Caco-2 (cell line): ENCODE measurements at regions not wholly inside any gene's neighbourhood (a gene's known extent, or its start where the extent isn't known, plus 50 kb on each side); places are given as distances from the start of the nearest gene placed in this dataset.

Experiments
- BruUV-seq: library from RNA; stranded (reverse); fragments of 400-500 nt; replicated peaks from 2 replicates; lab custom pipeline; 2021; lab: Mats Ljungman, UMichigan
- CTCF ChIA-PET: fragments of 300-600 bp; sonication (Branson Sonifier 250); formaldehyde crosslinking; loops from one replicate; lab custom pipeline; 2022; ENCODE audit warnings: antibody characterized with exemption; lab: Charles Lee
- POLR2A ChIA-PET: fragments of 300-600 bp; sonication (Branson Sonifier 250); formaldehyde crosslinking; loops from one replicate; lab custom pipeline; 2022; ENCODE audit warnings: antibody characterized with exemption; lab: Charles Lee
- DNase-seq, 2 experiments: peaks; one replicate each; pipeline versions ENCODE4 v3.0.0 to v3.0.0-alpha.2; 2020 to 2022
- H3K27me3 ChIP-seq: replicated peaks from 2 replicates; pipeline ENCODE4 v1.6.0; 2011; ENCODE audit warnings: low read length; ENCODE audit not compliant: control insufficient read depth, insufficient read depth
- H3K36me3 ChIP-seq: 2 replicates; pipeline ENCODE4 v1.5.1; 2011; ENCODE audit warnings: low read length; ENCODE audit not compliant: control insufficient read depth, insufficient read depth
- H3K4me1 ChIP-seq: fragments of 250-450 bp; sonication (Bioruptor Pico); 2 replicates; pipeline ENCODE4 v1.5.1; 2020; ENCODE audit warnings: mild to moderate bottlenecking
- H3K4me3 ChIP-seq: 2 replicates; pipeline ENCODE4 v1.5.1; 2011; ENCODE audit warnings: low read depth, mild to moderate bottlenecking, control low read depth, low read length
- H3K9me3 ChIP-seq: fragments of 250-450 bp; sonication (Bioruptor Pico); 2 replicates; pipeline ENCODE4 v1.5.1; 2020; ENCODE audit warnings: mild to moderate bottlenecking, moderate library complexity
- H3K27ac Mint-ChIP-seq: one replicate; pipeline ENCODE4 v1.8.0; 2022; ENCODE audit warnings: mixed read lengths; ENCODE audit not compliant: unreplicated experiment
- H3K27me3 Mint-ChIP-seq: one replicate; pipeline ENCODE4 v1.8.0; 2022; ENCODE audit warnings: mixed read lengths; ENCODE audit not compliant: insufficient read depth, unreplicated experiment
- H3K36me3 Mint-ChIP-seq: one replicate; pipeline ENCODE4 v1.8.0; 2022; ENCODE audit warnings: mild to moderate bottlenecking, mixed read lengths; ENCODE audit not compliant: insufficient read depth, unreplicated experiment
- H3K4me1 Mint-ChIP-seq: one replicate; pipeline ENCODE4 v1.8.0; 2022; ENCODE audit warnings: low read depth, mixed read lengths; ENCODE audit not compliant: unreplicated experiment
- H3K4me3 Mint-ChIP-seq: one replicate; pipeline ENCODE4 v1.8.0; 2022; ENCODE audit warnings: mild to moderate bottlenecking, moderate library complexity, mixed read lengths; ENCODE audit not compliant: unreplicated experiment
- H3K9me3 Mint-ChIP-seq: one replicate; pipeline ENCODE4 v1.8.0; 2022; ENCODE audit warnings: mixed read lengths; ENCODE audit not compliant: unreplicated experiment
- intact Hi-C: fragments of 100-400 bp; cut with micrococcal nuclease; formaldehyde crosslinking; loops from one replicate; pipeline ENCODE4 v1.10.0; 2022; ENCODE audit not compliant: unreplicated experiment
- TF ChIP-seq, protein P1 (sequence below), 2 experiments: fragments of 200-600 bp in 1 of 2; IDR thresholded peaks; 1 replicate in 1 of 2; 2 replicates in 1 of 2; pipeline versions ENCODE4 v1.5.1 to v1.8.0; 2011 to 2022; ENCODE audit warnings: antibody characterized with exemption in 1 of 2, control low read depth in 1 of 2, inconsistent platforms in 1 of 2, low read depth in 1 of 2, low read length in 1 of 2, mild to moderate bottlenecking in 1 of 2, moderate library complexity in 1 of 2; ENCODE audit not compliant: insufficient read depth in 1 of 2, severe bottlenecking in 1 of 2, unreplicated experiment in 1 of 2

DNA sequence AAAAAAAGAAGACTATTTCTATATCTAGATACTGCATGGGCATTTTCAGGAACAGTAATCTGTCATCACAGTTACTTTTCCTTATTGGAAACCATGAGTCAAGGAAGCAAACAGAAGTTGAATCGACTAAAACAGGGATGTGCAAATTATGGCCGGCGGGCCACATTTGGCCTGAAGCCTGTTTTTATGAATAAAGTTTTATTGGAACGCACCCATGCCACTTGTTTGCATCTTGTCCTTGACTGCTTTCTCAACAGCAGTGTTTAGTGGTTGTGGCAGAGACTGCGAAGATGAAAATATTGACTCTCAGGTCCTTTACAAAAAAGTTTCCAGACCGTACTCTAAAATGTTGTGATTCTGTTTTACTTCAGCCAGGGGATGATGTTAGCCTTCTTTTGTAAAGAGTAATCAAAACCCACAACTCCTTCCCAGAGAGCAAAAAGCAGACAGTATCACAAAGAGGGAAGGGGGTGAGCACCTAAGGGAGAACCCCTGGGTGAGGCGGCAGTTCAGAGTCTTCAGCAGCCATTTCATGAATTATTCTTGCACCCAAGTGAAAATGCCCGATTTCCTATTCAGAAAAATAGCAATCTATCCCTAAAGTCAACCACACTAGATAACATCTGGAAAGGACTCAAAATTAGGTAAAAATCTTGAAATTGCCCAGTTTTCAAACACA lies 190.4 kb downstream of the MYLK4 start:
- TF ChIP-seq, protein P1, sequence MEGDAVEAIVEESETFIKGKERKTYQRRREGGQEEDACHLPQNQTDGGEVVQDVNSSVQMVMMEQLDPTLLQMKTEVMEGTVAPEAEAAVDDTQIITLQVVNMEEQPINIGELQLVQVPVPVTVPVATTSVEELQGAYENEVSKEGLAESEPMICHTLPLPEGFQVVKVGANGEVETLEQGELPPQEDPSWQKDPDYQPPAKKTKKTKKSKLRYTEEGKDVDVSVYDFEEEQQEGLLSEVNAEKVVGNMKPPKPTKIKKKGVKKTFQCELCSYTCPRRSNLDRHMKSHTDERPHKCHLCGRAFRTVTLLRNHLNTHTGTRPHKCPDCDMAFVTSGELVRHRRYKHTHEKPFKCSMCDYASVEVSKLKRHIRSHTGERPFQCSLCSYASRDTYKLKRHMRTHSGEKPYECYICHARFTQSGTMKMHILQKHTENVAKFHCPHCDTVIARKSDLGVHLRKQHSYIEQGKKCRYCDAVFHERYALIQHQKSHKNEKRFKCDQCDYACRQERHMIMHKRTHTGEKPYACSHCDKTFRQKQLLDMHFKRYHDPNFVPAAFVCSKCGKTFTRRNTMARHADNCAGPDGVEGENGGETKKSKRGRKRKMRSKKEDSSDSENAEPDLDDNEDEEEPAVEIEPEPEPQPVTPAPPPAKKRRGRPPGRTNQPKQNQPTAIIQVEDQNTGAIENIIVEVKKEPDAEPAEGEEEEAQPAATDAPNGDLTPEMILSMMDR (IDR thresholded peaks at IDR 0.05; ENCODE audit: insufficient read depth in 1 of 2, low read depth in 1 of 2, low read length in 1 of 2, severe bottlenecking in 1 of 2, unreplicated experiment in 1 of 2) = no peak
- no TSS peak for BruUV-seq
- Mint-ChIP-seq H3K4me1 (peaks cover 6% of the 10 kb centered on the region), H3K9me3 (peaks cover 5% of the 10 kb centered on the region), H3K4me3 (no peak overlapping the region), H3K36me3 (no peaks in the 10 kb centered on the region), H3K27ac (no peak overlapping the region), H3K27me3 (no peaks in the 10 kb centered on the region)
- intact Hi-C loops = no loop called here
- DNase-seq = no peak
- Histone ChIP-seq H3K36me3 (no peaks in the 10 kb centered on the region), H3K4me3 (no peak overlapping the region), H3K4me1 (peaks cover 5% of the 10 kb centered on the region; the same call in 1 of the 2 replicates), H3K9me3 (no peaks in the 10 kb centered on the region), H3K27me3 (no peaks in the 10 kb centered on the region)
- POLR2A ChIA-PET = no interaction called here
- CTCF ChIA-PET = no interaction called here

DNA sequence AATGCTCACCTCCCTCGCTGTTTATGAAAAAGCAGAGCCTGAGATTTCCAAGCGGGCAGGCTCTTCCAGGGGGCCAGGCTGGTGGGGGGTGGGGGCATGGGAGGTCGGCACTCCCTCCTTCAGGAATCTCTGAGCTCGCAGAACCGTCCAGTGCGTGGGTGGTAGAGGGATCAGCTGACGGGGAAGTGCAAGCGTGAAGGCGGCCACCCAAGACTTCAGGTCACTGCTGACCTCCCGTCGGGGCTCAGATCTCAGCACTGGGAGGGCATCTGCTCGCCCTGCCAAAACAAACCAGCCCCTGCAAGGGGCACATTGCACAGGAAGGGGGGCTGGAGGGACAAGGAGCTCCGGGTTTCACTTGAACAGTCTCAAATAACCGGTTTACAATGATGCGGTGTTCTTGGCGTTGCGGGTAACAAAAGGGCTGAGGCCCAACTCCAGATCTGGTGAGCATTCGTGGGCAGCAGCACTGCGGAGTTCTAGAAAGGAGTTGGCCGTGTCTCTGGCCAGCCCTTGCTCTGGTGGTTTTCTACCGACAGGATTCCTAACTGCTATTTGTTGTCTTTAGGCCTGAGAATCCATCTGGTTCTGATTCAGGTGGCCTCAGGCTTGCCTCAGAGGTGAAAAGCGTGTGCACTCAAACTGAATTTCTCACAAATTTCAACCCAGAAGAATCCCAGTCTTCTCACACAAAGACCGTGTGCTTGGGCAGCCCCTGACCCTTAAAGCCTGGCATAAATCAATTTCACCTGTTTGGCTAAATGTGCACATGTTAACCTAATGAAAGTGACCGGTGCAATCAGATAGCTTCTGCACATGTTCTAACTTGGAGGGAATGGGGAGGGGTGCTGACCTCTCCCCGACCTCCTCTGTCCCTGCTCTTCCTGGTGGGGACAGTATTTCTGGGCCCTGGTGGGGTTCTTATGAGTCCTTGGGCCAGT lies 191.6 kb downstream of the MYLK4 start:
- no peak overlapping the region for H3K4me3 ChIP-seq
- intact Hi-C loops = no loop called here
- Mint-ChIP-seq H3K4me1 (peaks cover 6% of the 10 kb centered on the region), H3K36me3 (no peaks in the 10 kb centered on the region), H3K9me3 (no peaks in the 10 kb centered on the region), H3K27ac (no peak overlapping the region), H3K27me3 (no peaks in the 10 kb centered on the region), H3K4me3 (no peak overlapping the region)
- ChIA-PET POLR2A (no interaction called here), CTCF (no interaction called here)
- no peak for DNase-seq
- BruUV-seq = no TSS peak
- TF ChIP-seq, protein P1 (IDR thresholded peaks at IDR 0.05; ENCODE audit: insufficient read depth in 1 of 2, low read depth in 1 of 2, low read length in 1 of 2, severe bottlenecking in 1 of 2, unreplicated experiment in 1 of 2) = no peak
- no peaks in the 10 kb centered on the region for H3K9me3 ChIP-seq
- H3K4me1 ChIP-seq = peaks cover 5% of the 10 kb centered on the region; the same call in 1 of the 2 replicates
- no peaks in the 10 kb centered on the region for H3K27me3 ChIP-seq
- no peaks in the 10 kb centered on the region for H3K36me3 ChIP-seq

DNA sequence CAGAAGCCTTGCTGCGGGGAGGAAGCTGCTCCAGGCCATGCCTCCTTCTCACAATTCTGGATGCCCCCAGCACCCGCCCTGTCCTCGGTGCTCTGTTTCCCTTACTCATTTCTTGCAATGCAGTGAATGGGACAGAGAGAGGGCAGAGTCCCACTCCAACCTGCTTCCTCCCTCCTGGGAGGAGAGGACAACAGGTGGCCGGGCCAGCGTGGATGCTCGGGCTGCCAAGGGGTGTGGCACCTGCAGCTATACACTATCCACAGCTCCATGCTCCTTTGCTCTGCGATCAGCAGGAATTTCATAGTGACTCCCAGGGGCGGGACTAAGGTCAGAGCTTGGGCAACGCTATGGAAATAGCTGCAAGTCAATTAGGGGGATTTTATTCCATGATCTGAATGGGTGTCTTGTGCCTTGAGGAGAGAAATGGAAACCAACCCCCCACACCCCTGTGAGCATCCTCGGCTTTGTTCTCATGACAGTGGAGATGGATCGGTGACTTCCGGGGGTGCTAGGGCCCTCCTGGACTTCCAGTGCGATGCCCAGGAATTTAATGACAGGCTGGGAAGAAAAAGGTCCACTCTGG lies 192.5 kb downstream of the MYLK4 start:
- H3K4me1 Mint-ChIP-seq = peaks cover 6% of the 10 kb centered on the region

More for the DNA sequence above, 192.5 kb downstream of the MYLK4 start:
- TF ChIP-seq, protein P1 (IDR thresholded peaks at IDR 0.05; ENCODE audit: insufficient read depth in 1 of 2, low read depth in 1 of 2, low read length in 1 of 2, severe bottlenecking in 1 of 2, unreplicated experiment in 1 of 2) = no peak
- no peak for DNase-seq
- no peaks in the 10 kb centered on the region for H3K36me3 Mint-ChIP-seq
- no peaks in the 10 kb centered on the region for H3K27me3 Mint-ChIP-seq
- no peaks in the 10 kb centered on the region for H3K27me3 ChIP-seq
- no TSS peak for BruUV-seq
- H3K4me3 Mint-ChIP-seq = no peak overlapping the region
- ChIA-PET CTCF (no interaction called here), POLR2A (no interaction called here)
- no peaks in the 10 kb centered on the region for H3K9me3 Mint-ChIP-seq
- H3K4me3 ChIP-seq = no peak overlapping the region
- intact Hi-C loops = no loop called here
- H3K27ac Mint-ChIP-seq = no peak overlapping the region
- H3K4me1 ChIP-seq = no peaks in the 10 kb centered on the region; the same call in 1 of the 2 replicates
- H3K9me3 ChIP-seq = no peaks in the 10 kb centered on the region
- H3K36me3 ChIP-seq = no peaks in the 10 kb centered on the region
